Endothelial cell (in vitro differentiated cells): ENCODE measurements at regions not wholly inside any gene's neighbourhood (a gene's known extent, or its start where the extent isn't known, plus 50 kb on each side); places are given as distances from the start of the nearest gene placed in this dataset.
"Not testable (repeated sequence)": the region's sequence is repeated elsewhere in the genome, so short reads cannot be mapped to it uniquely, and the experiment has no call there.

Source experiments
- DNase-seq: peaks from one replicate; pipeline ENCODE4 v3.0.0; 2021; ENCODE audit warnings: low spot score
- H3K27ac Mint-ChIP-seq: one replicate; pipeline ENCODE4 v1.8.0; 2021; ENCODE audit warnings: mixed read lengths, inconsistent platforms; ENCODE audit not compliant: unreplicated experiment
- H3K27me3 Mint-ChIP-seq: one replicate; pipeline ENCODE4 v1.8.0; 2021; ENCODE audit warnings: mild to moderate bottlenecking, moderate library complexity, mixed read lengths, inconsistent platforms; ENCODE audit not compliant: unreplicated experiment
- H3K36me3 Mint-ChIP-seq: one replicate; pipeline ENCODE4 v1.8.0; 2021; ENCODE audit warnings: mild to moderate bottlenecking, low read depth, mixed read lengths, inconsistent platforms; ENCODE audit not compliant: unreplicated experiment
- H3K4me1 Mint-ChIP-seq: one replicate; pipeline ENCODE4 v1.8.0; 2021; ENCODE audit warnings: mild to moderate bottlenecking, mixed read lengths, inconsistent platforms; ENCODE audit not compliant: unreplicated experiment
- H3K4me3 Mint-ChIP-seq: one replicate; pipeline ENCODE4 v1.8.0; 2021; ENCODE audit warnings: mild to moderate bottlenecking, mixed read lengths, inconsistent platforms; ENCODE audit not compliant: unreplicated experiment
- H3K9me3 Mint-ChIP-seq: one replicate; pipeline ENCODE4 v1.8.0; 2021; ENCODE audit warnings: mixed read lengths, inconsistent platforms; ENCODE audit not compliant: unreplicated experiment
- CTCF ChIP-seq: fragments of 200-600 bp; sonication (generic); IDR thresholded peaks from one replicate; pipeline ENCODE4 v1.5.0; 2021; ENCODE audit warnings: antibody characterized with exemption; ENCODE audit not compliant: unreplicated experiment

GRCh38 chr15:21267671-21268395 lies 172.5 kb downstream of the POTEB3 start:
- TF ChIP-seq CTCF, result no peak
- H3K4me3 Mint-ChIP-seq, result no peak overlapping the region
- no peak overlapping the region for H3K27ac Mint-ChIP-seq
- no peak for DNase-seq
- H3K9me3 Mint-ChIP-seq, result peaks cover 50% of the 10 kb centered on the region
- peaks cover under 1% of the 10 kb centered on the region for H3K27me3 Mint-ChIP-seq
- H3K4me1 Mint-ChIP-seq, result no peaks in the 10 kb centered on the region
- peaks cover 4% of the 10 kb centered on the region for H3K36me3 Mint-ChIP-seq

GRCh38 chr15:21267226-21267625 lies 173.1 kb downstream of the POTEB3 start:
- Mint-ChIP-seq H3K27ac (no peak overlapping the region), H3K36me3 (peaks cover 10% of the 10 kb centered on the region), H3K4me1 (no peaks in the 10 kb centered on the region), H3K4me3 (no peak overlapping the region), H3K27me3 (peaks cover 7% of the 10 kb centered on the region), H3K9me3 (peaks cover 54% of the 10 kb centered on the region)
- no peak for TF ChIP-seq CTCF
- no peak for DNase-seq

- Mint-ChIP-seq H3K27me3 (peaks cover 14% of the 10 kb centered on the region), H3K9me3 (peaks cover 59% of the 10 kb centered on the region), H3K36me3 (peaks cover 23% of the 10 kb centered on the region)
- not testable (repeated sequence) for H3K4me1 Mint-ChIP-seq, DNase-seq, H3K4me3 Mint-ChIP-seq, H3K27ac Mint-ChIP-seq
These were observed 174.7 kb downstream of the POTEB3 start for GRCh38 chr15:21265628-21266027.

GRCh38 chr15:21262851-21263425 lies 177.4 kb downstream of the POTEB3 start:
- Mint-ChIP-seq H3K27ac (peak overlapping the region; percentile 14), H3K9me3 (peaks cover 67% of the 10 kb centered on the region), H3K36me3 (peaks cover 28% of the 10 kb centered on the region), H3K4me1 (no peaks in the 10 kb centered on the region), H3K27me3 (peaks cover 20% of the 10 kb centered on the region), H3K4me3 (peak overlapping the region; percentile 54)
- TF ChIP-seq CTCF, result no peak
- no peak for DNase-seq

GRCh38 chr15:21261965-21262850 lies 178.1 kb downstream of the POTEB3 start:
- no peak for DNase-seq
- peak overlapping the region; percentile 14 for H3K27ac Mint-ChIP-seq
- H3K36me3 Mint-ChIP-seq, result peaks cover 28% of the 10 kb centered on the region
- peak overlapping the region; percentile 54 for H3K4me3 Mint-ChIP-seq
- H3K4me1 Mint-ChIP-seq, result no peaks in the 10 kb centered on the region
- H3K27me3 Mint-ChIP-seq, result peaks cover 20% of the 10 kb centered on the region
- TF ChIP-seq CTCF, result no peak
- H3K9me3 Mint-ChIP-seq, result peaks cover 63% of the 10 kb centered on the region
